Lung (tissue), 11 donors: ENCODE measurements at regions not wholly inside any gene's neighbourhood (a gene's known extent, or its start where the extent isn't known, plus 50 kb on each side); places are given as distances from the start of the nearest gene placed in this dataset.

Source experiments
- ATAC-seq: fragments of 200-7000 bp; cut with Tn5 transposase; one replicate; pipeline ENCODE4 v1.9.1; 2020; ENCODE audit warnings: moderate number of reproducible peaks; ENCODE audit not compliant: insufficient read depth, low FRiP score
- DNase-seq, 3 donors: peaks; one replicate each; pipeline ENCODE4 v3.0.0-alpha.2; 2013 to 2017
- H3K27ac ChIP-seq, 2 donors: one replicate each; pipeline ENCODE4 v1.5.1; 2013; ENCODE audit warnings: mild to moderate bottlenecking in 2 of 2, moderate library complexity in 2 of 2, control low read depth in 1 of 2, inconsistent platforms in 1 of 2, low read depth in 1 of 2, low read length in 1 of 2
- H3K27me3 ChIP-seq, 3 donors: one replicate each; pipeline ENCODE4 v1.5.1; 2013; ENCODE audit warnings: low read length in 2 of 3; ENCODE audit not compliant: control insufficient read depth in 3 of 3, insufficient read depth in 3 of 3
- H3K36me3 ChIP-seq, 4 donors: one replicate each; pipeline ENCODE4 v1.5.1; 2013; ENCODE audit warnings: low read length in 4 of 4, mild to moderate bottlenecking in 1 of 4, moderate library complexity in 1 of 4; ENCODE audit not compliant: control insufficient read depth in 4 of 4, insufficient read depth in 4 of 4
- H3K4me1 ChIP-seq, 5 donors: one replicate each; pipeline ENCODE4 v1.5.1; 2013; ENCODE audit warnings: low read length in 5 of 5, mild to moderate bottlenecking in 2 of 5, moderate library complexity in 1 of 5; ENCODE audit not compliant: control insufficient read depth in 5 of 5, insufficient read depth in 5 of 5
- H3K4me3 ChIP-seq: one replicate; pipeline ENCODE4 v1.5.1; 2013; ENCODE audit warnings: mild to moderate bottlenecking, control low read depth, moderate library complexity
- H3K9ac ChIP-seq, 2 donors: one replicate each; pipeline ENCODE4 v1.5.1; 2013; ENCODE audit warnings: low read length in 2 of 2, control low read depth in 1 of 2; ENCODE audit not compliant: insufficient read depth in 1 of 2
- H3K9me3 ChIP-seq, 4 donors: one replicate each; pipeline ENCODE4 v1.5.1; 2013; ENCODE audit warnings: low read length in 3 of 4, mild to moderate bottlenecking in 1 of 4, moderate library complexity in 1 of 4; ENCODE audit not compliant: control insufficient read depth in 4 of 4, insufficient read depth in 3 of 4
- WGBS, 2 donors: extraction: QIAGEN DNeasy Blood & Tissue Kit; methylation state at CpG; one replicate each; pipeline ENCODE4 v1.1.7; 2013; 5-methylcytosine and 5-hydroxymethylcytosine counted together
- TF ChIP-seq, protein P1 (sequence below): IDR thresholded peaks from 2 replicates; pipeline ENCODE4 v1.5.1; 2012; ENCODE audit warnings: mild to moderate bottlenecking; ENCODE audit errors: control extremely low read depth, extremely low read depth
- donor health status: control.
- donor health status: control.
- donor health status: Bipolar disorder and iron deficiency.
- donor health status: healthy.
- donor health status: DM: yes; HTN: yes; CAD: no.

GRCh38 chr9:111180811-111181210, 142.5 kb upstream of the LPAR1 start:
- DNase-seq (no peak), ATAC-seq (no peak)
- WGBS, 2 donors: 82 to 95% methylated on average over 2 of the region's 2 CpGs
- Histone ChIP-seq H3K9ac (no peak overlapping the region), H3K27ac (no peak overlapping the region), H3K36me3 (no peaks in the 10 kb centered on the region), H3K9me3 (peaks cover 0 to 1% (median 0%) of the 10 kb centered on the region in 4 donors), H3K4me1 (no peaks in the 10 kb centered on the region), H3K27me3 (no peaks in the 10 kb centered on the region), H3K4me3 (no peak overlapping the region)
- TF ChIP-seq, protein P1, sequence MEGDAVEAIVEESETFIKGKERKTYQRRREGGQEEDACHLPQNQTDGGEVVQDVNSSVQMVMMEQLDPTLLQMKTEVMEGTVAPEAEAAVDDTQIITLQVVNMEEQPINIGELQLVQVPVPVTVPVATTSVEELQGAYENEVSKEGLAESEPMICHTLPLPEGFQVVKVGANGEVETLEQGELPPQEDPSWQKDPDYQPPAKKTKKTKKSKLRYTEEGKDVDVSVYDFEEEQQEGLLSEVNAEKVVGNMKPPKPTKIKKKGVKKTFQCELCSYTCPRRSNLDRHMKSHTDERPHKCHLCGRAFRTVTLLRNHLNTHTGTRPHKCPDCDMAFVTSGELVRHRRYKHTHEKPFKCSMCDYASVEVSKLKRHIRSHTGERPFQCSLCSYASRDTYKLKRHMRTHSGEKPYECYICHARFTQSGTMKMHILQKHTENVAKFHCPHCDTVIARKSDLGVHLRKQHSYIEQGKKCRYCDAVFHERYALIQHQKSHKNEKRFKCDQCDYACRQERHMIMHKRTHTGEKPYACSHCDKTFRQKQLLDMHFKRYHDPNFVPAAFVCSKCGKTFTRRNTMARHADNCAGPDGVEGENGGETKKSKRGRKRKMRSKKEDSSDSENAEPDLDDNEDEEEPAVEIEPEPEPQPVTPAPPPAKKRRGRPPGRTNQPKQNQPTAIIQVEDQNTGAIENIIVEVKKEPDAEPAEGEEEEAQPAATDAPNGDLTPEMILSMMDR: no peak

DNA sequence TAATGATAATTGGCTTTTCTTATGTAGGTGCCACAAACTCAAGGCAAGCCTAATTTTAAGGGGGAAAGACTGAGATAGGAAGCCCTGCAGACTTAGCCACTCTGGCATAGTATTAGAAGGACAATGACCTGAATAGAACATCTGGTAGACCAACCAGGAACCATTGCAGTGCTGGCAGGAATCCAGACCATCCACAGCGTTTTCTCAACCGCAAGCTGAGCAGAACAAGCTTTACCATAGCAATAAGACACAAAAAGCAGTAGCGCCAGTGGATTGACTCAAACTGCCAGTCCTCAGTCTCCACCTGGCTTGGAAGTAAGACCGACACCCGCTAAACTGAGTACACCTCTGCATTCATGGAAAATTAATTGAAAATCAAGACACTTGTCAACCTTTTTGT, 141.3 kb upstream of the LPAR1 start:
- Histone ChIP-seq H3K27ac (no peak overlapping the region), H3K9ac (no peak overlapping the region), H3K9me3 (peaks cover 0 to 1% (median 0%) of the 10 kb centered on the region in 4 donors), H3K4me1 (no peaks in the 10 kb centered on the region), H3K27me3 (no peaks in the 10 kb centered on the region), H3K36me3 (no peaks in the 10 kb centered on the region), H3K4me3 (no peak overlapping the region)
- no peak for ATAC-seq
- DNase-seq: no peak
- WGBS, 2 donors: 37 to 63% methylated on average over 5 of the region's 5 CpGs
- TF ChIP-seq, protein P1: no peak

DNA sequence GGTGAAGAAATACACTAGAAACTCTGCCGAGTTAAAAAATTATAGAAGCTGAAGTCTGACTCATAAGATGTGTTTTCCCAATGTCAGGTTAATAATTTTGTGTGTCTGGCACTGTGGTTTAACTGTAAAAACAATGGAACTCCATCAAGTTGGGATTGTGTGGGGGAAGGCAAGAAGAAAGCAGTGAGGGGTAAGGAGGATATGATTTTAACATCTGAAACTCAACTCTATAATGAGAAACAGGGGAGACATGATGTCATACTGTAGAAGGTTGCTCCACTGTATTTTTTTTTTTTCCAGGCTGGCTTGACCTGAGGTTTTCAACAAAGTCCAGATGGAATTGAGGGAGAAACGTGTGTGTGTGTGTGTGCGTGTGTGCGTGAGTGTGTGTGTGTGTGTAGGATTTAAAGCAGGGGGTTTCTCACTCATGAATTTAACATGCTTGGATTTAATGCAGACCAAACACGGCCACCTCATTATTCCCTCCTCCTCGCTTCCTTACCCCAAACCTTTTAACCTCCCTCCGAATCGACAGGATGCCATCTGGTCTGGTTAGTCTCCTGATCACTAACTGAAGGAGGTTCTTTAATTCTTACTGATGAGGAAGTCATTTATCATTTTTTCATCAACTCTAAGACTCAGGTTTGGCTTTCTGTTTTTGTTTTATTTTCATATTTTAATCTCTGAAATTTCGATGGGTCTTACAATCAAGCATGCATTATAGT, 140.2 kb upstream of the LPAR1 start:
- no peak overlapping the region for H3K9ac ChIP-seq
- H3K9me3 ChIP-seq: peaks cover 0 to 1% (median 0%) of the 10 kb centered on the region in 4 donors
- no peaks in the 10 kb centered on the region for H3K36me3 ChIP-seq
- DNase-seq (peak in 1 of 3 donors; percentile 17), ATAC-seq (no peak)
- TF ChIP-seq, protein P1: no peak
- 27 to 41% methylated on average over 9 of the region's 9 CpGs for WGBS, 2 donors
- no peaks in the 10 kb centered on the region for H3K4me1 ChIP-seq
- no peak overlapping the region for H3K27ac ChIP-seq
- H3K4me3 ChIP-seq: no peak overlapping the region
- H3K27me3 ChIP-seq: no peaks in the 10 kb centered on the region

DNA sequence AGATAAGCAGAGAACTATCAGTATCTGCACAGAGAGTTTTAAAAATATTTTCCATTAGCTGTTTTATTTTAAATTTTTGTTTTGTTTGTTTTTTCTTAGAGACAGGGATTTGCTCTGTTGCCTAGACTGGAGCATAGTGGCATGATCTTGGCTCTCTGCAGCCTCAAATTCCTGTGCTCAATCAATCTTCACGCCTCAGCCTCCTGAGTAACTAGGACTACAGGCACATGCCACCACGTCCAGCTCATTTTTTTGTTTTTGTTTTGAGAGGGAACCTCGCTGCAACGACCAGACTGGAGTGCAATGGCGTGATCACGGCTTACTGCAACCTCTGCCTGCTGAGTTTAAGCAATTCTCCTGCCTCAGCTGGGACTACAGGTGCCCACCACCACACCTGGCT, 138.2 kb upstream of the LPAR1 start:
- no peaks in the 10 kb centered on the region for H3K36me3 ChIP-seq
- no peak overlapping the region for H3K9ac ChIP-seq
- TF ChIP-seq, protein P1: no peak
- no peak for ATAC-seq
- DNase-seq: no peak
- no peak overlapping the region for H3K27ac ChIP-seq
- no peaks in the 10 kb centered on the region for H3K27me3 ChIP-seq
- H3K4me1 ChIP-seq: no peaks in the 10 kb centered on the region
- H3K4me3 ChIP-seq: no peak overlapping the region
- H3K9me3 ChIP-seq: peaks cover 0 to 1% (median 0%) of the 10 kb centered on the region in 4 donors
- 78 to 81% methylated on average over 6 of the region's 6 CpGs for WGBS, 2 donors
